RWPE1 (cell line): ENCODE measurements at regions not wholly inside any gene's neighbourhood (a gene's known extent, or its start where the extent isn't known, plus 50 kb on each side); places are given as distances from the start of the nearest gene placed in this dataset.
A peak's percentile ranks its signal among the peaks of the same experiment; 100 is the strongest.

Source experiments
- CTCF ChIA-PET: fragments of 350-600 bp; sonication (Branson Sonifier 250); formaldehyde crosslinking; extraction: SDS; loops from one replicate; lab custom pipeline; 2021; lab: Yijun Ruan, JAX
- POLR2A ChIA-PET: fragments of 400-600 bp; formaldehyde crosslinking; extraction: SDS; loops from one replicate; lab custom pipeline; 2020; ENCODE audit warnings: antibody characterized with exemption; ENCODE audit not compliant: low non-redundant PET; lab: Yijun Ruan, JAX
- DNase-seq: peaks from one replicate; pipeline ENCODE4 v3.0.0; 2012; ENCODE audit warnings: low spot score
- H3K27ac ChIP-seq: fragments of 450-650 bp; 2 replicates; pipeline ENCODE4 v1.5.1; 2017
- TF ChIP-seq, protein P1 (sequence below): fragments of 450-650 bp; conservative IDR thresholded peaks from 2 replicates; pipeline ENCODE4 v1.5.1; 2017; ENCODE audit warnings: low read depth, mild to moderate bottlenecking

- POLR2A ChIA-PET = interaction anchor here (0.5 kb wide), 1 partner anchor 16 kb away, joined by 3 read pairs; no protein-coding TSS in a partner anchor
- H3K27ac ChIP-seq = no peak overlapping the region
- CTCF ChIA-PET = no interaction called here
- DNase-seq = no peak
- TF ChIP-seq, protein P1, sequence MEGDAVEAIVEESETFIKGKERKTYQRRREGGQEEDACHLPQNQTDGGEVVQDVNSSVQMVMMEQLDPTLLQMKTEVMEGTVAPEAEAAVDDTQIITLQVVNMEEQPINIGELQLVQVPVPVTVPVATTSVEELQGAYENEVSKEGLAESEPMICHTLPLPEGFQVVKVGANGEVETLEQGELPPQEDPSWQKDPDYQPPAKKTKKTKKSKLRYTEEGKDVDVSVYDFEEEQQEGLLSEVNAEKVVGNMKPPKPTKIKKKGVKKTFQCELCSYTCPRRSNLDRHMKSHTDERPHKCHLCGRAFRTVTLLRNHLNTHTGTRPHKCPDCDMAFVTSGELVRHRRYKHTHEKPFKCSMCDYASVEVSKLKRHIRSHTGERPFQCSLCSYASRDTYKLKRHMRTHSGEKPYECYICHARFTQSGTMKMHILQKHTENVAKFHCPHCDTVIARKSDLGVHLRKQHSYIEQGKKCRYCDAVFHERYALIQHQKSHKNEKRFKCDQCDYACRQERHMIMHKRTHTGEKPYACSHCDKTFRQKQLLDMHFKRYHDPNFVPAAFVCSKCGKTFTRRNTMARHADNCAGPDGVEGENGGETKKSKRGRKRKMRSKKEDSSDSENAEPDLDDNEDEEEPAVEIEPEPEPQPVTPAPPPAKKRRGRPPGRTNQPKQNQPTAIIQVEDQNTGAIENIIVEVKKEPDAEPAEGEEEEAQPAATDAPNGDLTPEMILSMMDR = no peak
Observed at GRCh38 chr4:3835527-3836405, 69.6 kb downstream of the ADRA2C start.

DNA sequence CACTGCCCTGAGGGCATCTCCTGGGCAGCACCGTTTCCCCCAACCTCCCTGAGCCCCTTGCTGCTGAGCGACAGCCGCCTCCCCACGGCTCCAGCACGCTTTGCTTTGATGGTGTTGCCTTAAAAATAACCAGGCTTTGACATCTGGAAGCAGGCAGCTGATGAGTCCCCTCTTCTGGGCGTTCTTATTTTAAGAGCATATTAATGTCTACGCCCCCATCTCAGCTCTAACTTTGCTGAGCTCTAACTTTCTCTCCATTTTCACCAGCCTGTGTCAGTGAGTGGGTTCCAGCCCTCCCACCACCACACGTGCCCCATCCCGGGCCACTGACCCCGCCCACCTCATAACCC lies 70.2 kb downstream of the ADRA2C start:
- POLR2A ChIA-PET = no interaction called here
- TF ChIP-seq, protein P1 = no peak
- no peak overlapping the region for H3K27ac ChIP-seq
- DNase-seq = no peak
- CTCF ChIA-PET = no interaction called here

DNA sequence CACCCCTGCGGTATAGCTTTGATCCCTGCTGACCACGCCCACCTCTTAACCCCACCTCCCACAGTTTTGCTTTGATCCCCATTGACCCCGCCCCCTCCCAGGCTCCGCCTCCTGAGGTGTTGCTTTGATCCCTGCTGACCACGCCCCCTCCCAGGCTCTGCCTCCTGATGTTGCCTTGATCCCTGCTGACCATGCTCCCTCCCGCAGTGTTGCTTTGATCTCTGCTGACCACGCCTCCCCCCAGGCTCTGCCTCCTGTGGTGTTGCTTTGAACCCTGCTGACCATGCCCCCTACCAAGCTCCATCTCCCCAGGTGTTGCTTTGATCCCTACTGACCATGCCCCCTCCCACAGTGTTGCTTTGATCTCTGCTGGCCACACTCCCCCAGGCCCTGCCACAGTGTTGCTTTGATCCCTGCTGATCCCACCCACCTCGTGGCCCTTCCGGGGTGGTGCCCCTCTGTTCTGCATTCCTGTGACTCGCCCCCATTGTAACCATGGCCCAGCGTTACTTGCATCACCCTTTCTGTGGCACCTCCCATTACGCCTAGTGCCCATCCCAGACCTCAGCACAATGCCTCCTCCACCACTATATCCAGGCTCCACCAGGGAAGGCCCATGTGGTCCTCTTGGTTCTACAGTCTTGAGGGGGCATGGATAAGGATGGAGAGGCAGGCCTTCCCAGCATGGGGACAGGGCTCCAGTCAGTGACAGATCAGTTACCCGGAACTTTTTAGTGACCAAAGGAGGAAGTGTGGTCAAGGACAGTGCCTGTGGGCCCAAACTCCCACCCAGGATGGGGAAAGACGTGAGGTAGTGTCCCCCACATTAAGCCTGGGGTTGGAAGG lies 70.8 kb downstream of the ADRA2C start:
- TF ChIP-seq, protein P1 = no peak
- ChIA-PET CTCF (no interaction called here), POLR2A (no interaction called here)
- H3K27ac ChIP-seq = no peak overlapping the region
- peak; percentile 11 for DNase-seq

GRCh38 chr4:3838437-3839380 lies 72.5 kb downstream of the ADRA2C start:
- DNase-seq = no peak
- no peak overlapping the region for H3K27ac ChIP-seq
- POLR2A ChIA-PET = no interaction called here
- CTCF ChIA-PET = no interaction called here
- TF ChIP-seq, protein P1 = no peak

- ChIA-PET CTCF (no interaction called here), POLR2A (no interaction called here)
- TF ChIP-seq, protein P1 = no peak
- no peak overlapping the region for H3K27ac ChIP-seq
- DNase-seq = no peak
Observed at GRCh38 chr4:3845094-3845743, 79.0 kb downstream of the ADRA2C start.
